ENCODE measurements at regions not wholly inside any gene's neighbourhood (a gene's known extent, or its start where the extent isn't known, plus 50 kb on each side); places are given as distances from the start of the nearest gene placed in this dataset.
"Not testable (repeated sequence)": the region's sequence is repeated elsewhere in the genome, so short reads cannot be mapped to it uniquely, and the experiment has no call there.

DNA sequence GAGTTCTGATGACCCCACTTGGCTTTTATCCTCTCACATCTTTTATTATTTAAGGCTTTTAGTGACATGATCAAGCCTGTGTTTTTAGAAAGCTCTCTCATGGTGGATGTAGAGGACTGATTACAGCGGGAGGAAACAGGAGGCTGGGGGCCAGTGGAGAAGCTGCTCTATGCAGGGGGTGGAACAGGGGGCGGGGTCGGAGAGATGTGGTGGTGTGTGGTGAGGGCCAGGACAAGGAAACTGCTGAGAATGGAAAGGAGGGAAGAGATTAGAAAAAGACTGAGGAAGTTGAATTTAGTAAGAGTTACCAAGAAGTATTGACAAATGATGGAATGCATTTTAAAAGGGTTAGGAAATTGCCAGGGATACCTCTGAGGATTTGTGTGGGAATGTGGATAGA, 292.2 kb downstream of the ZIC3 start:
- no peak overlapping the region for H3K4me3 Mint-ChIP-seq
- H3K9me3 ChIP-seq (ENCODE audit: low read depth) = peaks cover 7% of the 10 kb centered on the region
- H3K4me1 ChIP-seq = no peaks in the 10 kb centered on the region
- H3K36me3 ChIP-seq = no peaks in the 10 kb centered on the region
- H3K27me3 Mint-ChIP-seq (ENCODE audit: insufficient read depth, low read depth) = no peaks in the 10 kb centered on the region
- no peak overlapping the region for H3K27ac ChIP-seq
- no peak overlapping the region for H3K4me3 ChIP-seq
- DNase-seq (ENCODE audit: low spot score) = no peak
- H3F3A ChIP-seq (ENCODE audit: low read depth) = no peaks in the 10 kb centered on the region
- no peak overlapping the region for H3K9ac ChIP-seq
- H3K9me3 Mint-ChIP-seq = no peaks in the 10 kb centered on the region
- H2AFZ ChIP-seq (replicated peaks) = no peak overlapping the region
- H4K20me1 ChIP-seq (ENCODE audit: low read depth) = no peaks in the 10 kb centered on the region
- peak overlapping the region; percentile 10 for H3K27ac Mint-ChIP-seq
- no peaks in the 10 kb centered on the region for H3K27me3 ChIP-seq
- H3K36me3 Mint-ChIP-seq = no peaks in the 10 kb centered on the region
- TF ChIP-seq EZH2phosphoT487 (IDR thresholded peaks at IDR 0.05) = no peak
- TF ChIP-seq, protein P1, sequence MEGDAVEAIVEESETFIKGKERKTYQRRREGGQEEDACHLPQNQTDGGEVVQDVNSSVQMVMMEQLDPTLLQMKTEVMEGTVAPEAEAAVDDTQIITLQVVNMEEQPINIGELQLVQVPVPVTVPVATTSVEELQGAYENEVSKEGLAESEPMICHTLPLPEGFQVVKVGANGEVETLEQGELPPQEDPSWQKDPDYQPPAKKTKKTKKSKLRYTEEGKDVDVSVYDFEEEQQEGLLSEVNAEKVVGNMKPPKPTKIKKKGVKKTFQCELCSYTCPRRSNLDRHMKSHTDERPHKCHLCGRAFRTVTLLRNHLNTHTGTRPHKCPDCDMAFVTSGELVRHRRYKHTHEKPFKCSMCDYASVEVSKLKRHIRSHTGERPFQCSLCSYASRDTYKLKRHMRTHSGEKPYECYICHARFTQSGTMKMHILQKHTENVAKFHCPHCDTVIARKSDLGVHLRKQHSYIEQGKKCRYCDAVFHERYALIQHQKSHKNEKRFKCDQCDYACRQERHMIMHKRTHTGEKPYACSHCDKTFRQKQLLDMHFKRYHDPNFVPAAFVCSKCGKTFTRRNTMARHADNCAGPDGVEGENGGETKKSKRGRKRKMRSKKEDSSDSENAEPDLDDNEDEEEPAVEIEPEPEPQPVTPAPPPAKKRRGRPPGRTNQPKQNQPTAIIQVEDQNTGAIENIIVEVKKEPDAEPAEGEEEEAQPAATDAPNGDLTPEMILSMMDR (IDR thresholded peaks at IDR 0.05) = no peak
- no peak for TF ChIP-seq EZH2 (IDR thresholded peaks at IDR 0.05)
- H3K4me2 ChIP-seq = no peak overlapping the region
- H3K4me1 Mint-ChIP-seq = peaks cover 29% of the 10 kb centered on the region
- no peaks in the 10 kb centered on the region for H3K79me2 ChIP-seq (ENCODE audit: low read depth)

DNA sequence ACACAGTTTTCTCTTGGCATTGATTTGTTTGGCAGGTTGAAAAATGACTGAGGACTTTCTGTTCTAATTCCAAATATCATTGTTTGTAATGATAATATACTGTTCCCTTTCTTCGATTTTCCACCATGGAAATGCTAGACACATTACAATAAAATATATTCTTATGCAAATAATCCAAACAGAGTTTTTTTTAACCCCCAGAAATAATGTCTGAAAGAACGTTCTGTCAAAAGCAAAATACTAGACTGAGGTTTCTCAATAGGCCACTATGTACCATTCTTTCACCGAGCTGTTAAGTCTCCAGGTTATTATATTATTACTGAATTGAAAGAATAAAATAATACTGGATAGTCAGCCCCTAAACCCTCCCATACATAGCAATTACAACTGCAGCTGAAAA, 312.5 kb downstream of the ZIC3 start:
- H2AFZ ChIP-seq (replicated peaks) = no peak overlapping the region
- H3K9me3 Mint-ChIP-seq = peaks cover 7% of the 10 kb centered on the region
- no peaks in the 10 kb centered on the region for H3K36me3 ChIP-seq
- no peak overlapping the region for H3K9ac ChIP-seq
- no peak for DNase-seq (ENCODE audit: low spot score)
- no peaks in the 10 kb centered on the region for H3K9me3 ChIP-seq (ENCODE audit: low read depth)
- H3K36me3 Mint-ChIP-seq = no peaks in the 10 kb centered on the region
- H3K27ac ChIP-seq = no peak overlapping the region
- H3K4me1 ChIP-seq = no peaks in the 10 kb centered on the region
- no peaks in the 10 kb centered on the region for H3K4me1 Mint-ChIP-seq
- no peak overlapping the region for H3K4me3 Mint-ChIP-seq
- H3F3A ChIP-seq (ENCODE audit: low read depth) = no peaks in the 10 kb centered on the region
- TF ChIP-seq EZH2phosphoT487 (IDR thresholded peaks at IDR 0.05) = no peak
- TF ChIP-seq, protein P1 (IDR thresholded peaks at IDR 0.05) = no peak
- no peak for TF ChIP-seq EZH2 (IDR thresholded peaks at IDR 0.05)
- H3K27me3 Mint-ChIP-seq (ENCODE audit: insufficient read depth, low read depth) = no peaks in the 10 kb centered on the region
- no peak overlapping the region for H3K4me2 ChIP-seq
- H3K4me3 ChIP-seq = no peak overlapping the region
- no peaks in the 10 kb centered on the region for H3K79me2 ChIP-seq (ENCODE audit: low read depth)
- H3K27ac Mint-ChIP-seq = no peak overlapping the region
- H4K20me1 ChIP-seq (ENCODE audit: low read depth) = no peaks in the 10 kb centered on the region
- H3K27me3 ChIP-seq = no peaks in the 10 kb centered on the region

DNA sequence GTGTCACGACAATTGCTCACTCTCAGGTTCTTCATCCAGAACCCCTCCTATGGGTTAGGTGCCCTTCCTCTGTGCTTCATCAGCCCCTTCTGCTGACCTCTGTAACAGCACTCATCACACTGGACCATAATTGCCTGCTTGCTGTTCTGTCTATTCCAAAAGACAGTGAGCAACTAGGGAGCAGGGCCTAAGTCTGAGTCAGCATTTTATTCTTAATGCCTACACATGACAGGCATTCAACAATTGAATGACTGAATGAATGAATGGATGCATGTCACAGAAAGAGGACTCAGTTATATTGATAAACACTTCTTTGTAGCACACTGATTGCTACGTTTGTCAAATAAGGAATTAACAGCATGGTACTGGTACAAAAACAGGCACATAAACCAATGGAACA, 317.0 kb downstream of the ZIC3 start:
- Mint-ChIP-seq H3K27me3 (ENCODE audit: insufficient read depth, low read depth) (peaks cover 5% of the 10 kb centered on the region), H3K4me3 (no peak overlapping the region), H3K4me1 (peaks cover 30% of the 10 kb centered on the region), H3K27ac (no peak overlapping the region), H3K9me3 (peaks cover 17% of the 10 kb centered on the region), H3K36me3 (peaks cover 2% of the 10 kb centered on the region)
- Histone ChIP-seq H3K36me3 (no peaks in the 10 kb centered on the region), H3K4me1 (peaks cover 18% of the 10 kb centered on the region), H4K20me1 (ENCODE audit: low read depth) (no peaks in the 10 kb centered on the region), H2AFZ (replicated peaks) (no peak overlapping the region), H3K27ac (no peak overlapping the region), H3K9ac (no peak overlapping the region), H3K9me3 (ENCODE audit: low read depth) (peaks cover 3% of the 10 kb centered on the region), H3K4me2 (no peak overlapping the region), H3K4me3 (no peak overlapping the region), H3K79me2 (ENCODE audit: low read depth) (no peaks in the 10 kb centered on the region), H3K27me3 (no peaks in the 10 kb centered on the region), H3F3A (ENCODE audit: low read depth) (no peaks in the 10 kb centered on the region)
- no peak for DNase-seq (ENCODE audit: low spot score)
- TF ChIP-seq EZH2phosphoT487 (IDR thresholded peaks at IDR 0.05) (no peak), EZH2 (IDR thresholded peaks at IDR 0.05) (no peak)
- TF ChIP-seq, protein P1 (IDR thresholded peaks at IDR 0.05) = no peak

DNA sequence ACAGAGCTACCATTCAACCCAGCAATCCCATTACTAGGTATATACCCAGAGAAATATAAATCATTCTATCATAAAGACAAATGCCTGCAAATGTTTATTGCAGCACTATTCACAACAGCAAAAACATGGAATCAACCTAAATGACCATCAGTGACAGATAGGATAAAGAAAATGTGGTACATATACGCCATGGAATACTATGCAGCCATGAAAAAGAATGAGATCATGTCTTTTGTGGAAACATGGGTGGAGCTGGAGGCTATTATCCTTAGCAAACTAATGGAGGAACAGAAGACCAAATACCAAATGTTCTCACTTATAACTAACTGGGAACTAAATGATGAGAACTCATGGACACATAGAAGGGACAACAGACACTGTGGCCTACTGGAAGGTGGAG, 318.9 kb downstream of the ZIC3 start:
- H3K4me1 Mint-ChIP-seq = peaks cover 37% of the 10 kb centered on the region
- not testable (repeated sequence) for H3K4me3 Mint-ChIP-seq; H3K27me3 ChIP-seq; DNase-seq (ENCODE audit: low spot score); H3K9ac ChIP-seq; H3K36me3 ChIP-seq; H3K27ac Mint-ChIP-seq; H3K4me2 ChIP-seq; H3K79me2 ChIP-seq (ENCODE audit: low read depth); H3K9me3 ChIP-seq (ENCODE audit: low read depth); H3K36me3 Mint-ChIP-seq; H3K27me3 Mint-ChIP-seq (ENCODE audit: insufficient read depth, low read depth); H2AFZ ChIP-seq (replicated peaks); H3K27ac ChIP-seq; H3F3A ChIP-seq (ENCODE audit: low read depth); H4K20me1 ChIP-seq (ENCODE audit: low read depth); H3K4me3 ChIP-seq
- peaks cover 17% of the 10 kb centered on the region for H3K9me3 Mint-ChIP-seq
- peaks cover 18% of the 10 kb centered on the region for H3K4me1 ChIP-seq

Data from neural progenitor cell (in vitro differentiated cells).